ENCODE measurements at regions not wholly inside any gene's neighbourhood (a gene's known extent, or its start where the extent isn't known, plus 50 kb on each side); places are given as distances from the start of the nearest gene placed in this dataset.

- peak; percentile 15 for DNase-seq (ENCODE audit: low spot score)
Measured at GRCh38 chr22:48444320-48445112, 1383.2 kb downstream of the BRD1 start.

- DNase-seq (ENCODE audit: low spot score), result no peak
Measured at GRCh38 chr22:48443680-48444079, 1384.0 kb downstream of the BRD1 start.

DNA sequence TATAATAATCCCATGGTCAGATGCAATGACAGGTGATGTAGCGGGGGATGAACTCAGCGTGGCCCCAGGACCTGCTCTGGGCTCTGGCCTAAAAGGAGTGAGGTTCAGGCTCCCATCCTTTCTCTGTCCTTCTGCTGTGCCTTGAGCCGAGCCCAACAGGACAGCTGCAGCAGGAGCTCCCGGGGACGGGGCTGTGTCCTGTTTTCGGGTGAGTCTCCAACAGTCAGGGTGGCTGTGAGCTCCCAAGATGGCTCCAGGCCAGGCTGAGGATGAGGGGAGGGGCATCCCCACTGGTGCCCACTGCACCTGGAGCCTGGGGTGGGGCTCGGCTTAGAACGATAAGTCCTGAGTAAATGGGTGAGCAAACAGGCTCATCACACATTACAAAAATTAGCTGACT lies 1385.0 kb downstream of the BRD1 start:
- no peak for DNase-seq (ENCODE audit: low spot score)

GRCh38 chr22:48441553-48441850 lies 1386.2 kb downstream of the BRD1 start:
- no peak for DNase-seq (ENCODE audit: low spot score)

DNA sequence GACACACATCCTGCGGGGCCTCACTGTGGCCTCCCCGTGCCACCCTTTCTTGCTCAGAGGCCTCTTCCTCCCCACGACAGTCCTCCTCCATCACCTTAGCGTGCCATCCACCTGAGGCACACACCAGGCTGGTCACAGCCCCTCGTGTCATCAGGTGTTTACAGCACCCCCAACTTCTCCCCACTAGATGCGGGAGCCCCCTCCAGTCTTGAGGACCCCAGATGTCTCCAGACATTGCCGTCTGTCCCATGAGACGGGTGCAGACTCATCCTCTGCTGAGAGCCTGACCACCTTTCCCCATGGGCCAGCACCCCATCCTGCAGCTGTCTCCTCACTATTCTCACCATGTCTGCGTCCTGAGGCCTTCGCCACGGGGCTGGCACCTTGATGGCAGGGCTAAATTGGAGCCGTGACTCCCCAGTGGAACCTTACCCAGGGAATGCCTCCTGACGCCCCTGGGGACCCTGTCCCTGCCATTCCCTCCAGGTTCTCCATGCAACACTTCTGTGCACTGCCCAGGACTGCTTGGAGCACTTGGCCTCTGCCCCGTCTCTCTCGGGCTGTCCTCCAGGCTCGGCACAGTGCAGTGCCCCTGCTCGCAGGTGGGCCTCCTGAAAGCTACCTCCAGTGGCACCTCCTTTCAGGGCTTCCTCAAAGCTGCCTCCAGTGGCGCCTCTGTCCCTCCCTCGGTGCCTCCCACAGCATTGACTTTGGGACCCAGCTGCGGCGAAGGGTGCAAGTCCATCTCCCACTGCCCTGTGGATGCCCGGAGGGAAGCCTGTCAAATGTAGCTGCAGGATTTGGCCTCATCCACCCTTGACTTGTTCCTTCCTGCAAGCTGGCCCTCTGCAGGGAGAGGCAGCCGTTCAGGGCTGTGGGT lies 1386.8 kb downstream of the BRD1 start:
- DNase-seq (ENCODE audit: low spot score), result no peak

DNA sequence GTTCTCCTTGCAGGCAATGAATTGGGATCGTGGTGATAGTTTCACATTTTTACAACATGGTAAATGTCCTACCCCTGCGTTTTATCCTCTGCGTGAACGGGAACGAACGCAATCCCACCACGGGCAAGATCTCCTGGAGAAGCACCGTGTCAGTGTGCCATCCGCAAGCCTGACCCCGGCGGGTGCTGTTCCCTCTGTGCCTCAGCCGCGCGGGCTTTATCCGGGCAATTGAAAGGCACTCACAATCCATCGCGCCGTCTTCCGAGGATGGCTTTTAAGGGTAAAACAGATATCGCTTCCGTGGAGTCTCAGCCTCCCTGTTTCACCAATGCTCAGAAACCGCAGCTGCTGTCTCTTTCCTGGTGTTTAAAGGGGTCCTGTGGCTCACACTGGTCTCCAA lies 1387.5 kb downstream of the BRD1 start:
- DNase-seq (ENCODE audit: low spot score), result no peak

DNA sequence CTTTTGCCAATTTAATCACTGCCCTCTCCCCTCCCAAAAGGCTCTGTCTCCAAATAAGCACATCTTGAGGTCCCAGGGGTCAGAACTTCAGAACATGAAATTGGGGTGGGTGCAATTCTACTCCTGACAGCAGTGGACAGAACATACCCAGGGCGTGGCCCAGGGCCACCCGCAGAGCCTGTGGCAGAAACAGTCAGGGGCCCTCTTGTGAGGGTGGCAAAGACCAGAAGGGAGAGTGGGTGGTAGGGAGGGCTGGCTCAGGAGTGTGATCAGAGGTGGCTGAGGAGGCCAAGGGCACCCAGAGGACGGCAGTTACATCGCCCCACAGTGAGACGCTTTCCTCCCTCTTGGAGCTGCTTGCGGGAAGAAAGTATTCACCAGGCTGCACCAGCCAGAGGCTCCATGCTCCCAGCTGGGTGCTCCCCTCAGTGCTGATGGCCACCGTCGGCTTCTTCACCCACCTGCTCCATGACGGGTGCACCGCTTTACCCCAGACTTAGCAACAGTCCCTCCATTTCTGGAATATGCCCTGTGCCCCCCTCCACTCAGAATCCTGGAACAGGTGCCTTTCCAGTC lies 1388.0 kb downstream of the BRD1 start:
- DNase-seq (ENCODE audit: low spot score), result no peak

DNA sequence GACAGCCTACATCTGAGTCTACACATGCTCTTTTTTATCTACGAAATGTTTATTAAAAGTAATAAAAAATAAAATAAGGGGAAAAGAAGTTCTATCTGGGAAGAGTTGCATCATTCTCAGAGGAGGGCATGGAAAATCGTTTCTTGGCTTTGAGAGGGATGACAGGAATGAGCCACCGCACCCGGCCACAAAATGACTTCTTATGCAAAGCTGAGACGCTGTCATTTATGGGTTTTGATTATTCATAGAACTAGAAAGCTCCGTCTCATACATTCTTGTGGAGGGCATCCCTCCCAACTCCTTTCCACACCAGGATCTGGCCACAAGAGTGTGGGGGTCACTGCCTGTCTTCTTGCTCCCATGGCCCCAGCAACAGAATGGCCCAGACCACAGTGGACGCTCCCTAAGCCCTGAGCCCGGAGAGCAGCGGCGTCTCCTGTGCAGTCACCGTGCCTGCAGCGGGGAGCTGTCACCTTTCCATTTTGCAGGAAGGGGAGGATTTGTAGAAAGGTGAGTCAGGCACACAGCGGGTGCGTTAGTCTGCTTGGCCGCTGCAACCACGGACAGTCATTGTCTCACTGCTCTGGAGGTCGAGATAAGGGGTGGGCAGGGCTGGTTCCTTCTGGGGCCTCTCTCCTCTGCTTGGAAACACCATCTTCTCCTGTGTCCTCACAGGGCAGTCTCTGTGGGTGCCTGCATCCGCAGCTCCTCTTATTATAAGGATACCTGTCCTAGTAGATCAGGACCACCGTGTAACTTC lies 1388.7 kb downstream of the BRD1 start:
- DNase-seq (ENCODE audit: low spot score), result no peak

DNA sequence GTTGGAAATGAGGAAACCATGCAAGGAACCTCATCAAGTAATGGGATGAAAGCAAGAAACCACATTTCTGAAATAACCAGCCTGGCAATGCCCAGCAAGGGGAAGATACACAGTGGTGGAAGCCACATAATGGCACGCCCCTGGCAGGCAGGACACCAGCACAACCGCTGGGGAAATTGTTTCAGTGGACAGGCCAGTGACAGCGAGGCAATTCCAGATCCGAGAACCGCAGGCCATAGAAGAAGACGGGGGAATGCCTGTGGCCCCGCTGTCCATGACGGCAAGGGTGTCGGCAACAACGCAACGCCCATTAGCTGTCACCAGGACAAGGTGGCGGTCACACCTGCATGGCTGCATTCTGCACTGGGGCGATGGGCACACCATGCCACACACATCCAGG lies 1389.6 kb downstream of the BRD1 start:
- DNase-seq (ENCODE audit: low spot score), result no peak

DNA sequence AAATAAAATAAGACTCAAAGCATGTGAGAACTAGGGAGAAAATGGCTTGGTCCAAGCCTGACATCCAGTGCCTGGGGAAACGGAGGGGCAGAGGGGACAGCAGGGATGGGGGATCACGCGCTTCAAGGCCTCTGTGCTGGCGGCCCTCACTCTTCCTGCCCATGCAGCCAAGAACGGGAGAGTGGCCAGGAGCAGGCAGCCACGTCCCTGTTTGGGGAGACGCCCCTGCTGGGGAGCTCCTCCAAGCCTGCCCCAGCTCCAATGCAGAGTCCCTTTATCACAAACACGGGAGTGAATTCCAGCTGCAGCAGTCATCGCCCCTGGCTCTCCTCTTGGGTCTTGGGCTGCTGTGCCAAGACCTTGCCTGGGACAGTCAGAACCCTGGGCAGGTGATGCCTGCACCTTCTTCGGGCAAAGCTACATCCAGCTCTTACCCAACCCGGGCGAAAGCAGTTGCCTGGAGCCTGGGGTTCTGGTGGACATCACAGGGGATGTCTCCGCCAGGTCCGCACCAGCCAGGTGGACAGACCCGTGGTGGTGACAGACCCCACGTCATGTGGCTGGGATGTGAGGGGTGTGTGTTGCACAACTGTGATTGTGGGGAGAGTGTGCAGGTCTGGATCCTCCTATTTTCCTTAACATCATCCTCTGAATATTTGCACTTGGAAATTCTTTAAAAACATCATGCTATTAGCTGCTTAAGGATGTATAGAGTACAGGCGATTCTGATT lies 1391.3 kb downstream of the BRD1 start:
- no peak for DNase-seq (ENCODE audit: low spot score)

- no peak for DNase-seq (ENCODE audit: low spot score)
Measured at GRCh38 chr22:48434868-48435250, 1392.8 kb downstream of the BRD1 start.

- DNase-seq (ENCODE audit: low spot score), result no peak
Measured at GRCh38 chr22:48434156-48434867, 1393.4 kb downstream of the BRD1 start.

DNA sequence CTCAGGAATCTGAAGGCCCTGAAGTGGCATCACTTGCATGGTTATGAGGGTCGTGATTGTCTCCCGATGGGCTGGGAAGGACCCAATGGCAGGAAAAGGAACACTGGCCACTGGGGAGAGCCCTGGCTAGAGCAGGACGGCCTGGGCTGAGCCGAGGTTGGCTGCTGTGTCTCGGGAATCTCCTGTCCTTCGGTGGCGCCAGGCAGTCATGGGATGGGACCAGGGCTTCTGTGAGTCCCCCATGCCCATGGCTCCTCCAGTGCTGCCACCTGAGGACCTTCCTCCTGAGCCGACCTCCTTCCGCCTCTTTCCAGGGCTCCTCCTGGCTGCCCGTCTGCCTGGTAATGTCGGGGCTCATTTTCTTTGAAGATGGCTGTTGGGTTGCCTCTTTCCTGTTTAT lies 1394.0 kb downstream of the BRD1 start:
- no peak for DNase-seq (ENCODE audit: low spot score)

GRCh38 chr22:48432781-48433518 lies 1394.7 kb downstream of the BRD1 start:
- DNase-seq (ENCODE audit: low spot score), result no peak

GRCh38 chr22:48431536-48432315 lies 1395.9 kb downstream of the BRD1 start:
- no peak for DNase-seq (ENCODE audit: low spot score)

DNA sequence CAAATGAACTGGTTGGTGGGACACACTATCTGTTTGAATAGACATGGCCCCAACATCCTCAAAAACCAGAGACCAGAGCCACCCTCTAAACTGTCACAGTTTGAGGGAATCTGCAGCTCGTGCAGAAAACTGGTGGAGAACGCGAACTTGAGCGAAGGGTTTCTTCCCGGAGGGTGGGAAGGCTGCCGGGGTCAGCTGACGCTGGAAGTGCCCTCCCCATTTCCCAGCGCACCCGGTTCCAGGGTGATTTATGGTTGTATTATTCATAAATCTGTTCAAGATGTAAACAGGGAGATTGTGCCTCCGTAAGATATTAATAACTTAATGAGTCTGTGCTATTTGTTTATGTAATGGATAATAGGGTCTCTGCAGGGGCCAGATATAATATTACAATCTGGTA lies 1396.7 kb downstream of the BRD1 start:
- DNase-seq (ENCODE audit: low spot score), result no peak

- no peak for DNase-seq (ENCODE audit: low spot score)
Measured at GRCh38 chr22:48429446-48430020, 1398.1 kb downstream of the BRD1 start.

- DNase-seq (ENCODE audit: low spot score), result no peak
Measured at GRCh38 chr22:48428631-48429371, 1398.9 kb downstream of the BRD1 start.
